HG03064 (cell line): ENCODE measurements at regions not wholly inside any gene's neighbourhood (a gene's known extent, or its start where the extent isn't known, plus 50 kb on each side); places are given as distances from the start of the nearest gene placed in this dataset.
"Not testable (repeated sequence)": the region's sequence is repeated elsewhere in the genome, so short reads cannot be mapped to it uniquely, and the experiment has no call there.

ENCODE experiments used
- ATAC-seq: cut with Tn5 transposase; IDR thresholded peaks from one replicate; pipeline ENCODE4 v1.9.1; 2021; ENCODE audit warnings: low read depth; ENCODE audit not compliant: unreplicated experiment

DNA sequence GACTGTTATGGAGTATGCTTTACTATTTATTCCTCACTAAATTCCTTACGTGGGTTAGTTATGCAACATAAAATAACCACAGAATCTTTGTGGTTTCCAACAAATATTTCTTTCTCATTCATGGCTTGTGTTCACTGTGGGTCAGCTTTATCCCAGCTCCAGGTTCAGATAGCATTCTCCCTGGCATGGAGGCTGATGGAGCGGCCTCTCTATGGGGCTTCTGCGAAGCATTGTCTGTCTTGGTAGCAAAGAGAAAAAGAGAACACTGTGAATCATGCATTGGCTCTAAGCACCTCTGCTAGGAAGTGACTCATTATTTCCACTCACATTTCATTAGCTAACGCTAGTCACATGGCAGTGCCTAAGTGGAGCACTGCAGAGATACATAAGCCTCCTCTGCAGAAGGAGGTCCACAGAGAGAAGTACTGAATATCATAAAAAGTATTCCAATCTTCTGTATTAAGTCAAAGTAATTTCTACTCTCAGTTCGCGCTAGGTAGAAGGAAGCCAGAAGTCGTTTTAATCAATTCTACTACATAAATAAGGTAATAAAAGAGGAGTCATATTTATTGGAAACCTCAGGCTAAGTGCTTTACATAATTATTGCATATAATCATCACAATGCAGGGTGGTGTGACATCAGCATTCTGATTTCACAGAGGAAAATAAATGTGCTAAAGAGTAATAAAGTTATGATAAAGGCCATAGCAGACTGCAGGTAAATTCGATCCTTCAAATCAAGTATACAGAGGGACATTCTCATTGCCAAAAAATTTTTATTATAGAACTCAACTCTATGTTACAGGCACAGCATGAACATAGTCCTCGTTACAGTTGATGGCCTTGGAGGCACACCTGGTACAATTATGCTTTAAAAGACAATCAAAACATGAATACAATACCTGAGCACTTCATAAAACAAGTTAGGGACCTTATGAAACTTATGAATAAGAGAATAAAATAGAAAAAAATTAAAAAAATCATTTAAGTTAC is 531.1 kb downstream of the CETN3 start:
- no peak for ATAC-seq

DNA sequence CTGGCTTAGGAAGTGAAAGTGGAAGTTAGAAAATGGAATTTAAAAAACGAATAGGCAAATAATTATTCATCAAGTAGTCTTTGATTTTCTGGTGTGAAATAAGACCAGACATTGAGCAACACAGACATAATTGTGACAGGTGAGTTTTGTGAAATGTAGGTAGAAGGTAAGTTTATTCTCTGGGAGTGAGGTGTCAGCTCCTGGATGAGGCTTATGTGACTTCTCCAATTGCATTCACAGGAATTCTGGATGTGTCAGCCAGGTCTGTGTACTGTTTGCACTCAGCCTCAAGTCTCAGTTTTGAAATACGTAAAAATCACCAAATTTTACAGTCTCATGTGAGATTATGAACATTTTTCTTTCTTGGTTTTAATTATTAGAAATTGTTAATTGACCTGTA is 537.6 kb downstream of the CETN3 start:
- no peak for ATAC-seq

DNA sequence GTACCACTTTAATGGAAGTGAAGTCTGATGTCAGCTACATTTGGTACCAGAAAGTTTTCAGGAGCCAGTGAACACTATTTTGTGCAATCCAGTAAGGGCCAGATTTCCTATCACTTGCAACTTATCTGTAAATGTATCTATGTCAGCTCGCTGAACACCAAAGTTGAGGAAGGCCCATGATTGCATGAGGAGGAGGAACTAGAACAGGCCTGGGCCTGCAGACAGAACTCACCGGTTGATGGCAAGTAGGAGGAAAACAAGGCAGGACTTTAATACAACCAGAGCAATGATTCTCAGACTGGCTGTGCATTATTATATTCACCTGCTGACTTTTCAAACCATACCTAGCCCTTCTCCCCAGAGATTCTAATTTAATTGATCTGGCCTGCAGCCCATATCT is 540.2 kb downstream of the CETN3 start:
- no peak for ATAC-seq

DNA sequence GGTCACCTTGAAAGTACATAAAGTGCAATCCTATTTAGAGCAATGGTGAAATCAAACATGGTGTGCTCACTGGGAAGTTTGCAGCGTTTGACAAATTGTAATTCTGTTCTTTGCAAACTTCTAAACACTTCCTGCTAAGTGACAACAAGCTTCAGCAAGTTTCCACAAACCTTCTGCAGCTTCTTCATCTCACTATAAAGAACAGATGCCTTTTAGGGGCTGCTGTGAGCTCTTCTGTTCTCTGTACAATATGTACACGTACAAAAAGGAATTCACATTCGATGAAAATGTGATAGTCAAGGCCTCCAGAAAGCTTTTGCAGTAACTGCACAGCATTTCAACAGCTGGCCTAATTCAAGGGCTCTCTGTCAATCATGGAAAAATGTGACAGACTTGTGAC is 543.1 kb downstream of the CETN3 start:
- ATAC-seq: no peak

DNA sequence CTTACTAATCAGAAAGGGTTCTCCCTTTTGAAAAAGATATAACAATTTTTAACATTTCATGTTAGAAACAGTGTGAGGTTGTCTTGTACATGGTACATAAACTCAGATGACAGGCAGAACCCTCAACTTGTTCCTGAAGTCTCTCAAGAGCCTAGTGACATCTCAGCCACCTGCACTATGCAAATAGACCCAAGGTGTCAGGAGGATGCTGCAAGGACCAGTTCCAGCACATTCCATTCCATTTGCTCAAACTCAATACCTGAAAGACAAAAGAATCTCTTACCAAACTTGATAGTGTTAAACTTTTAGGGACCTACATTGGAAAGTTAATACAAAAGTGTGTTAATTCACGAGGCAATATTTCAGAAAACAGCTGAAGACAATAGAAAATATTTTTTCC is 544.6 kb downstream of the CETN3 start:
- no peak for ATAC-seq

DNA sequence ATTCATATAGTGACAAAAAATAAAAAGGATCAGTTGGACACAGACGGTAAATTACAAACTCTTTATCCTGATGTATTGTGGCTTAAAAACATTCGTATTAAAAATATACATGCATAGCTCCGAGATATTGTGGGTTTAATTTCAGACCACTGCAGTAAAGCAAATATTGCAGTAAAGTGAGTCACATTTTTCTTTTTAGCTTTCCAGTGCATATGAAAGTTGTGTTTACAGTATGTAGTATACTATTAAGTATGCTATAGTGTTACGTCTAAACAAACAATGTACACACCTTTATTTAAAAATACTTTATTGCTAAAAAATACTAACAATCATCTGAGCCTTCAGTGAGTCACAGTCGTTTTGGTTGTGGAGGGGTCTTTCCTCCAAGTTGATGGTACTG is 551.8 kb downstream of the CETN3 start:
- no peak for ATAC-seq

DNA sequence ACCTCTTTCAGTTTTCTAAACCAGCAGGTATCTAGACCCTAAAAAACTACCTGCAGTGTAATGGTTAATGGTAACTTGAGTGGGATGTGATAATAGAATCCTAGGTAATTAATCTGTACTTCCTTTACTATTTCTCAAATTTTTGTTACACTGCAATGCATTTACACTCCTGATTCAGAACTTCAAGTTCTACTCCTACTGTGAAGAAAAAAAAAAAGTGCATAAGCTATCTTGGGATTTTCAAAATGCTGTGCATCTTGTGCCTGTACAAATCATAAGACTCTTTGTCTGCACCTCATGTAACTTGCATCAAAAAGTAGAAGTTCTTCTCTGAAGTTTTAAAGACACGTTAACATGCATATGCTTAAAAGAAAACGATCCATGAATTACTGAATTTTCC is 554.1 kb downstream of the CETN3 start:
- ATAC-seq: no peak

DNA sequence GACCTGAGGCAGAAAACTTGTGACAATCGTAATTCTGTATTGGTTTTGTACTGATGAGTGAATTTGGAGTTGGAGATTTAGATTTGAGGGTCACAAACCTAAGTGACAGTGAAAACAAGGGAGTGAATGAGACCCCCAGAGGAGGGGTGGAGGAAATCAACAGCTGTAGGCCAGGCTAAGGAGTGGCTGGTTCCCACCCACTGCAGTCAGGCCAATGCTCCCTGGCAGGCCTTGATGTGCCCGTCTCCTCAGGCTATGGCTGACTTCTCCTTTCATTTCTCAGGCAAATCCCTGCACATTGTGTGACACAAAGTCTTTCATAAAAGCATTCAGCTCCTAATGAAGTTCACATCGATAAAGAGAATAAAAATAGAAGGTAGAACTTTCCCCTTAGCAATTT is 557.6 kb downstream of the CETN3 start:
- no peak for ATAC-seq

DNA sequence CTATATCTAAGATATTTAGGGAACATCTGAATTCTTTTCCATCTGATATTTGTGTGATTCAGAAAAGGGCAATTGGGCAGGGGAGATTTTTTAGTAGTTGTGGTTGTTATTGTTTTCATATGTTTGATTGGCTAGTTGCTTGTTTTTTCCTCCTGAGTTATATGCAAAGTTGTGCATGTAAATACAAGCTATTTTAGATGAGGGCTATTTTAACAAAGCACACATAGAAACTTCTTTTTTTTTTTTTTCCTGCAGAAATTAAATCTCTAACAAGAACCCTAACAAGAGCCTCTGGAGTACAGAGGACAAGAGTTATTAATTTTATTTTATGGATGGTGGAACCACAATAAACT is 559.1 kb downstream of the CETN3 start:
- no peak for ATAC-seq

DNA sequence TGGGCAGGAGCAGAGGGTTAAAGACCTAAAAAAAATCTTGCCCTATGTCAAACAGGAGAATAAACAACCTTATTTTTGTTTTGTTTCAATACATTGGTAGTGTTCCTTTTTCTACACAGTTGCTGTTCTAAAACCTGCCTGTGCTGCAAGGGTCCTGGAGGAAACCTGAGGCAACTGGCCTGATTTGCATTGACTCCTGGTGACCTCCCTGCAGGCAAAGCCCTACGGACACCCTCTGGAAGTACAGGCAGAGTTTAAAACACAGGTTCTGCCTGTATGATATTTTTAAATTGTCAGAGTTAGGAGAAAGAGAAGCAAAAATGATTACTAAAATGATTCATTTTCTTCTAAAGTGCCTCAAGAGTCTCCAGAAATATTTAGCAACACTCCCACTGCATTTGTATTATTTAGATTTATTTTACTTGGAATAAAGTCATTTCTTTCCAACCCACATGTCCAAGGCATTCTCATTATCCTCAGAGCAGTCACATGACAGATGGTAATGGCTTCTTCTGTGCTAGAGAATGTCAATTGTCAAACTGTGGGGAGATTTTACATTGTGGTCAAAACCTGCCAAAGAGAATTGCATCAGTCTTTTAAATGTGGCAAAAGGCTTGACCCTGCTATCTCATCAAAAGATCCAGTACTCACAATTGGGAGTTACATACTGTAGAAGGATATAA is 559.6 kb downstream of the CETN3 start:
- no peak for ATAC-seq

DNA sequence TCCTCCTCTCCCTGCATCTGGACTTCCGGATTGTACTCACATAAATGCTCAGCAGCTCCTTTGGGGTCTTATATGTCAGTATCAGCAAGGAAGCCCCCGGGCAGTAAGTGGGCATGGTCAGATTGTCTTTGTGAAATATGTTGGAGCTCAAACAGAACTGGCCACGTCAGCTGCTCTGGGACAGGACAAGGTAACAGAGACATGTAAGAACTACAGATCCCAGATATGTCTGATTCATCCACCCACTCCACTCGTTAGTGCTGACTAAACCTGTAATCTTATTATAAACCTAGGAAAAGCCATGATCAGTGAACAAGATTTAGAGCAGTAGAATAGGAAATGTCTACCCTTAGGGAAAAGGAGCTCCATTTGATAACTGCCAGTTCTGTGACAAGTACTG is 561.8 kb downstream of the CETN3 start:
- ATAC-seq: no peak

DNA sequence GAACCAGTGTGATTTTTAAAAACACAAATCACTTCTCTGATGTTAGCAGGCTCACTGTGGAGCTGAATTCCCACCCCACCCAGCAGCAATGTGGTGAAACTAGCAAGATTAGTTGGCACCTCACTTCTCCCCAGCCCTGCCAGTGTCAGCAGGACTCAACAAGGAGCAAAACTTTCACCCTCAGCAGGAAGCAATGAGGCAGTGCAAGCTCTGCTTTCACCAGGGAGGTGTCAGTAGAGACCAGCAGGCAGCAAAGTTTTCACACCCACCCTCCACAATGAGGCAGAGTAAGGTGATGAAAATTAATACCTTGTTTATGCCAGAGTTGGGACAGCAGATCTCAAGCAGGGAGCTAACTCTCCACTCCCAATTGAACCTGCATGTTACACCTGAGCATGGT is 565.0 kb downstream of the CETN3 start:
- ATAC-seq: no peak

DNA sequence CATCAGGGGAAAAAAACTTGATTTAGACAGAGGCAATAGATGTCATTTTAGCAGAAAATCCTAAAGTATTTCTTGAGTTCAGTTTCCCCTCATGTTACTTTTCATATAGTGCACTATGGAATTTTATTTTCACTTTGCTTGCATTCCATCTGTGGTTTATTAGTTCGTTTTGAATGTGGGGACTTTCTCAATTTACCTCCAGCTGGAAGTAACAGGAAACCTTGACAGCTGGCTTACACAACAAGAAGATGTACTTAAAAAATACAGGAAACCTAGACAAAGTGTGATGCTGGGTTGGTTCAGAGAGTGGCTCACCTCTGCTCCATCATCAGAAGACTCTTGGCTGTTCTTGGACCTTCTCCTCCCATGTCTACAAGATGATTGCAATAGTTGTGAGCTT is 567.0 kb downstream of the CETN3 start:
- no peak for ATAC-seq

DNA sequence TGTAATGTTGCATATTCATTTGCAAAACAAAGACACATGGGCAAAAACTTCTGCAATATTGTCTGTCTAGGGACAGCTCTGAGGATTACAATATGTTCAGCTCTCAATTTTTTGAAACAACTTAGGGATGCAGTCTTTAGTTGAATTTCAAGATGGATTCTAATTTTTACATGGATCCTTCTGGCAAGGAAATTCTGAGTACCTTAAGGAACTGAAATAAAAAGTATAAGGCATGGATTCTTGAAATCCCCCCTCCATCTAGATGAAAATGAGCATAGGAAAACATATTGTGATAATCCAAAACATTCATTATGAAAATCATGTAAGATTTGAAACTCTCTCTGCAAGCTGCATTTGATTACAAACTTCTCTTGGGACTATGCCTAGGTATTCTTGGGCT is 568.6 kb downstream of the CETN3 start:
- ATAC-seq: no peak

DNA sequence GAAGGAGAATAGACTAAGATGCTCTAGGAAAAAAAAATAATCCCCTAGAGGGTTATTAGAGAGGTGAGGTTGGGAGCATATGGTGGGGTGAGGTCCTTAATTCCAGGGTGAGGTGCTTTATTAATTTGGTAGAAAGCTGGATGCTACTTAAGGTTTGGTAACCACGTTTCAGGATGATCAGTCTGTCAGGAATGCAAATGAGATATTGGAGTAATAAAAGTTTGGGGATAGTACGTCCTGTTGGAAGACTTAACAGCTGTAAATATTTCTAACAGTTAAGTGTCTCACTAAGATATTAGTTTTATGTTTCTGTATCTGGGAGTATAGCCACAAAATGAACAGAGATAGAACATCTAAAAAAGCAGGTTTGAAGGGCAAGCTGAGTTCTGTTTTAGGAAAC is 578.9 kb downstream of the CETN3 start:
- ATAC-seq: no peak

DNA sequence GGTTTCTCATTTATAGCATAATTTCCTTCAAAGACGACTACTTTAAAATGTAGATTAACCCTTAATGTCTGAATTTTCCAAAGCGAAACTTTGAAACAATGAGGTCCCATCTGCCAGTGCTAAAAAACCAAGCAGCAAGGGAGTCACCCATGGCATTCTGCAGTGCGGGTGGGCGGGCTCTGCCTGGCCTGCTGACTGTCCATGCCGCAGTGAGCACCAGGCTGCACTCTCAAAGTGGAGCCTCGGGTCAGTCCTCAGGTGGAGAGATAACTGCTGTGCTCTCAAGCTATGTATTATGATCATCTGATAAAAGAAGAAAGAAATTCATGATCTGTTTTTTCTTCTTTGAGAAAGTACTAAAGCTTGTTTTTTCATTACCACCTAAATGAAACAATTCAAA is 581.6 kb downstream of the CETN3 start:
- no peak for ATAC-seq

DNA sequence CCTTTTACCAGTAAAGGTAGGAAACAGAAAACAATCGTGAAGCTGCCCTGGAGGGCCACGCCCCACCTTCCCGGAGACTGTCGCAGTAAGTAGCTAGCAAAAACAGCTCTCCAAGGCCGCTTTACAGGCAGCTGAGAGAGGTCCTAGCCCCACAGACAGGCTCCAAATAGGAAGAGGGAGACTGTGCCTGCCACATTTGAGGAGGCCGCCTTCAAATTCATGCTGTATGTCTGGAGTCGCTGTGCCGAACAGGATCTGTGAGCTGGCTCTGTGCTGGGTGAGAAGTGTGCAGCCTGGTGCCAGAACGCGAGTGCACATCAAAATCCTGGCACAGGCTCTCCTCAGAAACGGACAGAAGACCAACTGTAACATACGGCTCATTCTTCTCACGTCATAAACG is 582.2 kb downstream of the CETN3 start:
- no peak for ATAC-seq

DNA sequence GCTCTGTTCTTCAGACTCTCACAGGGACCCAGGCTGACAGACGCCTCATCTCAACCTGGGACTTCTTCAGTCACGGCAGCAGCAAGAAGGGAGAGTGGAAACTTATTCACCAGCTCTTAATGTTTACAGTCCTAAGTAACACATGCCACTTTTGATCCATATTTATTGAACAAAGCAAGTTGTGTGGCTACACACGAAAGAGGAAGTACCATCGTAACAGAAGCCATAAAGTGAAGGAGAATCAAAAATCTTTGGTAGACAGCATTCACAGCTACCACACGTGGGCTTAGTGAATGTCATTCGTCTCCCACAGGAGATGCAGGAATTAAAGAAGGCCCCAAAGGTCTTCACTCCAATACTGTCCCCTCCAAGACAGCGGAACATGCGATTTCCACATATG is 582.6 kb downstream of the CETN3 start:
- ATAC-seq: no peak

DNA sequence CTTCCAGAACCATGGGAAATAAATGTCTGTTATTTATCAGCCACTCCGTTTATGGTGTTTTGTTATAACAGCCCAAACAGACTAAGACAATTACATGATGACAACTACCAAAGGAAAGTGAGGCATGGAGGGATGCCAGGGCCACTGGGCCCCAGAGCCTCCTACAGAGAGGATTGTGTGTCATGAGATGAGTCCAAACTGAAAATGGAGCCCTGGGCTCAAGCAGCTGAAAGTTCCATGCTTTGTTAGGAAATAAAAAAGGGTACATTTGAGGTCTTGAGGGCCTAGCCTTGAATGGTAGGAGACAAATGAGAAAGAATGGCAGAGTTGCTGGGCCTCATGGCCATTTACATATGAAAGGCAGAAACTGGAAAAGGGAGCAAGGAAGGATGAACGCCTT is 586.5 kb downstream of the CETN3 start:
- no peak for ATAC-seq

DNA sequence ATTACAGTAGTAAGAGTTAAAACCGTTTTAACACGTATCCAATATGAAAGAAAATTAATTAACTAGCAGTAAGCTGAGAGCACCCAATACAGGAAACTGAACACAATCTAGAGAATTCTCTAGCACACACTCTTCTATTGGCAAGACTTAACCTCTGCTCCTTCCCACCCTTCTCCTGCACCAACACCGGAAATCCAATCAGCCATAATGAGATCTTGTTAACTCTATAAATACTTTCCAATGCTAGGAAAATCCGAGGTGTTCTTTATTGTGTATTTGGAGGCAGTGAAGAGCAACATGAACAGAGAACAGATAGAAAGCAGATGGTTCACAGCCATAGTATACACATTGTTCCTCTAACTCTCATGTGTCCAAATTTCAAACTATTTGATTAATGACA is 591.7 kb downstream of the CETN3 start:
- no peak for ATAC-seq

DNA sequence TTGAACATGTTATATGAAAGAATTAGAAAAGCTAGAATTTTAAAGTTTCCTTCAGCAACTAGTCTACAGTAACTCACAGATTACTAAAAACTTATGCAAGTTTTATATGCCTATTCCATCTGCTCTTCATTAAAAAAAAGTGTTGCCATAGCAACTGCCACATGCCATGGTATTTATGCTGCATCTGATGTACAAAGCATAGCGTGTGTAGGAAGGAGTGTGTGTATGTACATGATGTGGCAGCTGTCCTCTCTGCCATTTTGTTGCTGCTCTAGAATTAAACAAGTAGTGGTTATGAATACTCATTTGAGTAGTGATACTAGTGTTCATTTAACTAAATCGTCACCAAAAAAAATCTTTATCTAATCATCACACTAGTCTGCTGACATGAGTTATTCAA is 593.5 kb downstream of the CETN3 start:
- ATAC-seq: no peak

DNA sequence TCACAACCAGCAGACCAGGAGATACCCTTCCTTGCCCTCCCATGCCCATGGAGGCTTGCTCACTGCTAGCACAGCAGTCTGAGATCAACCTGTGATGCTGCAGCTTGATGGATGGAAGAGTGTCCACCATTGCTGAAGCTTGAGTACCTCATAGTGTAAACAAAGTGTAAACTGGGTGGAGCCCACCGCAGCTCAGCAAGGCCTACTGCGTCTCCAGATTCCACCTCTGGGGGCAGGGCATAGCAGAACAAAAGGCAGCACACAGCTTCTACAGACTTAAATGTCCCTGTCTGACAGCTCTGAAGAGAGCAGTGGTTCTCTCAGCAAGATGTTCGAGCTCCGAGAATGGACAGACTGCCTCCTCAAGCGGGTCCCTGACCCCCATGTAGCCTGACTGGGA is 608.8 kb downstream of the CETN3 start:
- ATAC-seq: not testable (repeated sequence)
